Coronary artery (tissue), 2 donors: ENCODE measurements at regions not wholly inside any gene's neighbourhood (a gene's known extent, or its start where the extent isn't known, plus 50 kb on each side); places are given as distances from the start of the nearest gene placed in this dataset.

Source experiments
- DNase-seq: peaks from one replicate; pipeline ENCODE4 v3.0.0-alpha.2; 2017; ENCODE audit warnings: low spot score
- H3K27ac ChIP-seq, 2 donors: fragments of 200-600 bp; sonication (generic); one replicate each; pipeline ENCODE4 v1.5.1; 2016 to 2019
- H3K4me3 ChIP-seq: fragments of 200-600 bp; sonication (generic); 2 replicates; pipeline ENCODE4 v1.5.1; 2016; ENCODE audit warnings: mild to moderate bottlenecking, moderate library complexity
- TF ChIP-seq, protein P1 (sequence below): fragments of 200-600 bp; sonication (generic); IDR thresholded peaks from one replicate; pipeline ENCODE4 v1.5.1; 2019; ENCODE audit warnings: antibody characterized with exemption

DNA sequence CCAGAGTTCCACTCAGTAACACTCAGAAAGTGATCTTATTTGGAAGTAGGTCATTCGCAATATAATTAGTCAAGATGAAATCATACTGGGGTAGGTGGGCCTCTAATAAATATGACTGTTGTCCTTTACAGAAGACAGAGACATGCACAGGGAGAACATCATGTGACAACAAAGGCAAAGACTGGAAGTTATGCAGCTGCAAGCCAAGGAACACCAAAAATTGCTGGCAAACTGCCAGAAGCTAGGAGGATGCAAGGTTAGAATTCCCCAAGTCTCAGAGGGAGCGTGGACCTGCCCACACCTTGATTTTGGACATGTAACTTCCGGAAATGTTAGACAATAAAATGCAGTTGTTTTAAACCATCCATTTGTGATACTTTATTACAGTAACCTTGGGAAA is 471.5 kb upstream of the AGTR1 start:
- no peak for DNase-seq
- TF ChIP-seq, protein P1, sequence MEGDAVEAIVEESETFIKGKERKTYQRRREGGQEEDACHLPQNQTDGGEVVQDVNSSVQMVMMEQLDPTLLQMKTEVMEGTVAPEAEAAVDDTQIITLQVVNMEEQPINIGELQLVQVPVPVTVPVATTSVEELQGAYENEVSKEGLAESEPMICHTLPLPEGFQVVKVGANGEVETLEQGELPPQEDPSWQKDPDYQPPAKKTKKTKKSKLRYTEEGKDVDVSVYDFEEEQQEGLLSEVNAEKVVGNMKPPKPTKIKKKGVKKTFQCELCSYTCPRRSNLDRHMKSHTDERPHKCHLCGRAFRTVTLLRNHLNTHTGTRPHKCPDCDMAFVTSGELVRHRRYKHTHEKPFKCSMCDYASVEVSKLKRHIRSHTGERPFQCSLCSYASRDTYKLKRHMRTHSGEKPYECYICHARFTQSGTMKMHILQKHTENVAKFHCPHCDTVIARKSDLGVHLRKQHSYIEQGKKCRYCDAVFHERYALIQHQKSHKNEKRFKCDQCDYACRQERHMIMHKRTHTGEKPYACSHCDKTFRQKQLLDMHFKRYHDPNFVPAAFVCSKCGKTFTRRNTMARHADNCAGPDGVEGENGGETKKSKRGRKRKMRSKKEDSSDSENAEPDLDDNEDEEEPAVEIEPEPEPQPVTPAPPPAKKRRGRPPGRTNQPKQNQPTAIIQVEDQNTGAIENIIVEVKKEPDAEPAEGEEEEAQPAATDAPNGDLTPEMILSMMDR, result no peak
- Histone ChIP-seq H3K4me3 (no peak overlapping the region), H3K27ac (no peak overlapping the region)

DNA sequence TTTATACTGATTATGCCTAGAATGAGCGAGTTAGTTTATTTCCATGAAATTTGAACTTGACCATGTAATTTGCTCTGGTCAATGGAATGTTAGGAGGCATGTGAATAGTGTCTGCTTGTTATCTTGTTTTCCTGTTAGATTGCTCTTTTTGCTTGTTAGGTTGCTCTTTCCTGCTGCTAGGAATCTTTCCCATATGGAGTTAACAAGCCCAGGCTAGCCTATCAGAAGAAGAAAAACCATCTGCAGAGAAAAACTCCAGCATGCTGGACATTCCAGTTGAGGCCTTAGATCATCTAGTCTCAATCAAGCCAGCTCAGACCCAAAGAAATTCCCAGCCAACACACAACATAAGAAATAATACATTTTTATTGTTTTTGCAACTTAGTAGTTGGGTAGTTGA is 470.2 kb upstream of the AGTR1 start:
- Histone ChIP-seq H3K4me3 (no peak overlapping the region), H3K27ac (no peak overlapping the region)
- DNase-seq, result no peak
- TF ChIP-seq, protein P1, result no peak

DNA sequence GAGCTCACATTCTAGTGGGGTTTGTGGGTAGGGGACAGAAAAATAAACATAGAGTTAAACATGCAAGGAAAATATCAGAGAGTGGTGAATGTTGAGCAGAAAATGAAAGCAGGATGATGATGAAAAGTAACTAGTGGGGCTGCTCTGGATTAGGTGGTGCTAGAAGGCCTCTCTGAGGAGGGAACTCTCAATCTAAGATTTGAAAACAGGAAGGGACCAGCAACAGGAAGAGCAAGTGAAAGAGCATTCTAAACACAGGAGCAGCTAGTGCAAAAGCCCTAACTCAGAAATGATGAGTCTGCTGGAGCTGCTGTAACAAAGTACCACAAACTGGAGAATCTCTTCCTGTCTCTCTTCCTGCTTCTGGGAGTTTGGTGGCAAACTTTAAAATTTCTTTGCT is 468.6 kb upstream of the AGTR1 start:
- DNase-seq, result no peak
- TF ChIP-seq, protein P1, result no peak
- Histone ChIP-seq H3K4me3 (no peak overlapping the region), H3K27ac (no peak overlapping the region)

DNA sequence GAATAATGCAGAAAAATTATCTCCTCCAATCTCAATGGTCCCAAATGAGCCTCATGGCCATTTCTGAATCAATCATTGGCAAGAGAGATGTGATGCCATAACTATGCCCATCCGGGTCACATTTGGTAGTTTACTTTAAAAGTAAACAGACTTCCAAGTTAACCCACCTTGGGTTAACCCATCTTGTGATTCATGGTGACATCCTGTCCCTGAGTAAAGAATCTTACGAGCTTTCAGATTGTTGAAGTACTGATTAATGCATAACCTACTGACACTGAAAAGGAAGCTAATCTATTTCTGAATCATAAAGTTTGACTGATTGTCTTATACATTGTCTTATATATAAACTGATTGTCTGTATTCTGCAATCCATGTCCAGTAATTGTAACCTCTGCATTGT is 467.2 kb upstream of the AGTR1 start:
- no peak for DNase-seq
- TF ChIP-seq, protein P1, result no peak
- Histone ChIP-seq H3K4me3 (no peak overlapping the region), H3K27ac (no peak overlapping the region)

DNA sequence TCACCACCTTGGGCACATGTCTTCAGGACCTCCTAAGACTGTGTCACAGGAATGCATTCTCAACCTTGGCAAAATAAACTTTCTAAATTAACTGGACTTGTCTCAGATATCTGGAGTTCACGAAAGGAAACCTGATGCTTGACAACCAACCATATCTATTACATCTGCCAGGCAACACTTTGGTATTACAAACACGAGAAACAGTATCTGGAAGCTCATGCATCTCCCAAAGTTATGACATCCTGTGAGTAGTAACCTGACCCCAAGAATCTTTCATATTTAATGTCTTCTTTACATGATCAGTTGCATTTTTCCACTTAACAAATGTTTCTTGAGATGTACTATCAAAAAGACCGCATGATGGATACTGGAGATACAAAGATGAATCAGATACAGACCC is 465.3 kb upstream of the AGTR1 start:
- H3K4me3 ChIP-seq, result no peak overlapping the region
- H3K27ac ChIP-seq, result no peak overlapping the region
- no peak for DNase-seq
- TF ChIP-seq, protein P1, result no peak

DNA sequence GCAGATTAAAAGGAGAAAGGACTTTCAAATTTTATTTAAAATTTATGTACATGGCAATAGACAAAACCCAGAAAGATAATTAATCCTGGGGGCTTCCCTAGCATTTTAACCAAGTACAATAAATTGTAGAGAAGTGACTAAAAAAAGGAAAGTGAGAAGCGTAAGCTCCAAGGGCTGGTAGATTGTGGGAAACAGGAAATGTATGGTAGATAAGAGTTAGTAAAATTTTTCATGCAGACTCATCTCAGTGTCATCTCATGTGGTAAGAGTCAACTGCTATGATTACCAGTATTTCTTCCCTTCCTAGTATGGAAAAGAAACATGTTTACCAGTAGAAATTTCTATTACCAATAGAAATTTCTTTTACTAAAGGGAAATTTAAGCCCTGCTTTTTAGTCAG is 464.3 kb upstream of the AGTR1 start:
- no peak overlapping the region for H3K27ac ChIP-seq

DNA sequence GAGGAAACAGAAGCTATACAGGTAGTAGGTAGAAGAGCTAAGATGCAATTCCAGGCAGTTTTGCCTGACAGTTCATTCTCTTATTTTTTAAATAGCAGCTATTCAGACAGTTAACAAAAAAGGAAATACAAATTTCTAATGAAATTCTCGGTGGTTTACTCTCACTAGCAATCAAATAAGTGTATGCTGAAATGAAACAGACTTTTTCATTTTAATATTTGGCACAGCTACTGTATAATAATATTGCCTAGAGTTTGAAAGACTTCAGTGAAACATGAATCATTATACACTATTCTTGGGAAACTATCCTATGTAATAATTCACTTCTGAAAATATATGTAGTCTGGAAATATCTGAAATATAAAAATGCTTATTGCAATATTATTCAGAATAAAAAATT is 463.2 kb upstream of the AGTR1 start:
- Histone ChIP-seq H3K27ac (no peak overlapping the region), H3K4me3 (no peak overlapping the region)
- no peak for DNase-seq
- TF ChIP-seq, protein P1, result no peak

More for the DNA sequence above, 464.3 kb upstream of the AGTR1 start:
- TF ChIP-seq, protein P1, result no peak
- DNase-seq, result no peak
- H3K4me3 ChIP-seq, result no peak overlapping the region
